HG02610 (cell line): ENCODE measurements at regions not wholly inside any gene's neighbourhood (a gene's known extent, or its start where the extent isn't known, plus 50 kb on each side); places are given as distances from the start of the nearest gene placed in this dataset.
"Not testable (repeated sequence)": the region's sequence is repeated elsewhere in the genome, so short reads cannot be mapped to it uniquely, and the experiment has no call there.

Source experiments
- ATAC-seq: cut with Tn5 transposase; IDR thresholded peaks from one replicate; pipeline ENCODE4 v1.9.1; 2021; ENCODE audit warnings: mild to moderate bottlenecking, moderate library complexity; ENCODE audit not compliant: unreplicated experiment

GRCh38 chr16:29284159-29284558 lies 122.4 kb downstream of the NPIPB11 start:
- not testable (repeated sequence) for ATAC-seq

GRCh38 chr16:29278097-29278871 lies 128.2 kb downstream of the NPIPB11 start:
- ATAC-seq, result not testable (repeated sequence)

- not testable (repeated sequence) for ATAC-seq
Measured at GRCh38 chr16:29276446-29276845, 130.1 kb downstream of the NPIPB11 start.

GRCh38 chr16:29274055-29275035 lies 132.2 kb downstream of the NPIPB11 start:
- not testable (repeated sequence) for ATAC-seq

- ATAC-seq, result not testable (repeated sequence)
Measured at GRCh38 chr16:29273298-29274054, 133.0 kb downstream of the NPIPB11 start.

- ATAC-seq, result not testable (repeated sequence)
Measured at GRCh38 chr16:29271721-29272675, 134.5 kb downstream of the NPIPB11 start.

GRCh38 chr16:29270923-29271322 lies 135.6 kb downstream of the NPIPB11 start:
- ATAC-seq, result not testable (repeated sequence)

GRCh38 chr16:29270033-29270432 lies 136.5 kb downstream of the NPIPB11 start:
- ATAC-seq, result not testable (repeated sequence)

GRCh38 chr16:29269192-29269811 lies 137.2 kb downstream of the NPIPB11 start:
- ATAC-seq, result not testable (repeated sequence)

GRCh38 chr16:29268785-29269191 lies 137.7 kb downstream of the NPIPB11 start:
- ATAC-seq, result not testable (repeated sequence)

- ATAC-seq, result not testable (repeated sequence)
Measured at GRCh38 chr16:29268348-29268747, 138.2 kb downstream of the NPIPB11 start.

- not testable (repeated sequence) for ATAC-seq
Measured at GRCh38 chr16:29267891-29268290, 138.6 kb downstream of the NPIPB11 start.

GRCh38 chr16:29267055-29267619 lies 139.4 kb downstream of the NPIPB11 start:
- ATAC-seq, result not testable (repeated sequence)

GRCh38 chr16:29266612-29267011 lies 139.9 kb downstream of the NPIPB11 start:
- ATAC-seq, result peak; percentile 69

GRCh38 chr16:29265255-29265853 lies 141.2 kb downstream of the NPIPB11 start:
- not testable (repeated sequence) for ATAC-seq

- not testable (repeated sequence) for ATAC-seq
Measured at GRCh38 chr16:29264080-29264837, 142.3 kb downstream of the NPIPB11 start.

GRCh38 chr16:29262725-29263124 lies 143.8 kb downstream of the NPIPB11 start:
- ATAC-seq, result not testable (repeated sequence)
